ENCODE measurements at regions not wholly inside any gene's neighbourhood (a gene's known extent, or its start where the extent isn't known, plus 50 kb on each side); places are given as distances from the start of the nearest gene placed in this dataset.

DNA sequence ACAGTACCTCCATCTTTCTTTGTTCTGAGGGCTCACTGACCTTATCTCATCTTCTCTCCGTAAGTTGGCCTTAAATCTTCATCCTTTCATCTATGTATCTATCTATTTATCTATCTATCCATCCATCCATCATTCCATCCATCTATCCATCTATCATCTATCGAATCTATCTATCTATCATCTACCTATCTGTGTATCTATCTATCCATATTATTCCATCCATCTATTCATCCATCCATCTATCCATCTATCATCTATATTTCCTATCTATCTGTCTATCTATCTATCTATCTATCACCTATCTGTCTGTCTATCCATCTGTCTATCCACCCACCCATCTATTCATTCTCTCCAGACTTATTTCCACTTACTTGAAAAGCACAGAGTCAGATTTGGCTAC lies 147.3 kb upstream of the PMEPA1 start:
- TF ChIP-seq POLR2AphosphoS5 (IDR thresholded peaks at IDR 0.05; ENCODE audit: low read depth) = no peak
- TF ChIP-seq, protein P1, sequence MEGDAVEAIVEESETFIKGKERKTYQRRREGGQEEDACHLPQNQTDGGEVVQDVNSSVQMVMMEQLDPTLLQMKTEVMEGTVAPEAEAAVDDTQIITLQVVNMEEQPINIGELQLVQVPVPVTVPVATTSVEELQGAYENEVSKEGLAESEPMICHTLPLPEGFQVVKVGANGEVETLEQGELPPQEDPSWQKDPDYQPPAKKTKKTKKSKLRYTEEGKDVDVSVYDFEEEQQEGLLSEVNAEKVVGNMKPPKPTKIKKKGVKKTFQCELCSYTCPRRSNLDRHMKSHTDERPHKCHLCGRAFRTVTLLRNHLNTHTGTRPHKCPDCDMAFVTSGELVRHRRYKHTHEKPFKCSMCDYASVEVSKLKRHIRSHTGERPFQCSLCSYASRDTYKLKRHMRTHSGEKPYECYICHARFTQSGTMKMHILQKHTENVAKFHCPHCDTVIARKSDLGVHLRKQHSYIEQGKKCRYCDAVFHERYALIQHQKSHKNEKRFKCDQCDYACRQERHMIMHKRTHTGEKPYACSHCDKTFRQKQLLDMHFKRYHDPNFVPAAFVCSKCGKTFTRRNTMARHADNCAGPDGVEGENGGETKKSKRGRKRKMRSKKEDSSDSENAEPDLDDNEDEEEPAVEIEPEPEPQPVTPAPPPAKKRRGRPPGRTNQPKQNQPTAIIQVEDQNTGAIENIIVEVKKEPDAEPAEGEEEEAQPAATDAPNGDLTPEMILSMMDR (conservative IDR thresholded peaks at IDR 0.05; ENCODE audit: low read depth in 2 of 2) = no peak
- TF ChIP-seq EZH2 (IDR thresholded peaks at IDR 0.05; ENCODE audit: low read depth, unreplicated experiment) = no peak
- no peak for TF ChIP-seq EZH2phosphoT487 (IDR thresholded peaks at IDR 0.05; ENCODE audit: unreplicated experiment)
